HG02678 (cell line): ENCODE measurements at regions not wholly inside any gene's neighbourhood (a gene's known extent, or its start where the extent isn't known, plus 50 kb on each side); places are given as distances from the start of the nearest gene placed in this dataset.
"Not testable (repeated sequence)": the region's sequence is repeated elsewhere in the genome, so short reads cannot be mapped to it uniquely, and the experiment has no call there.

Source experiments
- ATAC-seq: cut with Tn5 transposase; IDR thresholded peaks from one replicate; pipeline ENCODE4 v1.9.1; 2021; ENCODE audit warnings: mild to moderate bottlenecking, moderate library complexity; ENCODE audit not compliant: unreplicated experiment

GRCh38 chr2:193847130-193847529, 1652.4 kb upstream of the TMEFF2 start:
- no peak for ATAC-seq

GRCh38 chr2:193845604-193846003, 1650.9 kb upstream of the TMEFF2 start:
- ATAC-seq, result no peak

DNA sequence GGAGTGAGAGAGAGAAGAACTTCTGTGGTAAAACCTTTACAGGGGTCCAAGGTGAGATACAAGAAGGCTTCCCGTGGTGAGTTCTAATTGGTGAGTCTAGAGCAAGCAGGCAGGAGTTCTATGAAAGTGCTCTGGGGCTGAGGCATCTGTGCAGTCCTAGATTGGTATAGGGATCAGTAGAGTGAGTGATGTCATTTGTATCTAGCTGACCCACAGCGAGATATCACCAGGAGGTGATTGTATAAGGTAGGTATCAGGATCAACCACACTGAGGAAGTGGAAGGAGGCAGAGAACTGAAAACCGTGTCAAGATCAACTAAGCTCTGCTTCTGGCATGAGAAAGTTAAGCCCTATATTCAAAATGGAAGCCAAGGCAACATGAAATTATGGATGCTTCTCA, 1648.9 kb upstream of the TMEFF2 start:
- ATAC-seq, result no peak

GRCh38 chr2:193841384-193842150, 1646.8 kb upstream of the TMEFF2 start:
- no peak for ATAC-seq

- ATAC-seq, result no peak
Observed at GRCh38 chr2:193837111-193837738, 1642.5 kb upstream of the TMEFF2 start.

- ATAC-seq, result not testable (repeated sequence)
Observed at GRCh38 chr2:193836424-193837006, 1641.8 kb upstream of the TMEFF2 start.

DNA sequence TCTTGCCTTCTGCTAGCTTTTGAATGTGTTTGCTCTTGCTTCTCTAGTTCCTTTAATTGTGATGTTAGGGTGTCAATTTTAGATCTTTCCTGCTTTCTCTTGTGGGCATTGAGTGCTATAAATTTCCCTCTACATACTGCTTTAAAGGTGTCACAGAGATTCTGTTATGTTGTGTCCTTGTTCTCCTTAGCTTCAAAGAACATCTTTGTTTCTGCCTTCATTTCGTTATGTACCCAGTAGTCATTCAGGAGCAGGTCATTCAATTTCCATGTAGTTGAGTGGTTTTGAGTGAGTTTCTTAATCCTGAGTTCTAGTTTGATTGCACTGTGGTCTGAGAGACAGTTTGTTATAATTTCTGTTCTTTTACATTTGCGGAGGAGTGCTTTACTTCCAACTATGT, 1639.2 kb upstream of the TMEFF2 start:
- not testable (repeated sequence) for ATAC-seq

GRCh38 chr2:193824474-193824873, 1629.7 kb upstream of the TMEFF2 start:
- no peak for ATAC-seq

DNA sequence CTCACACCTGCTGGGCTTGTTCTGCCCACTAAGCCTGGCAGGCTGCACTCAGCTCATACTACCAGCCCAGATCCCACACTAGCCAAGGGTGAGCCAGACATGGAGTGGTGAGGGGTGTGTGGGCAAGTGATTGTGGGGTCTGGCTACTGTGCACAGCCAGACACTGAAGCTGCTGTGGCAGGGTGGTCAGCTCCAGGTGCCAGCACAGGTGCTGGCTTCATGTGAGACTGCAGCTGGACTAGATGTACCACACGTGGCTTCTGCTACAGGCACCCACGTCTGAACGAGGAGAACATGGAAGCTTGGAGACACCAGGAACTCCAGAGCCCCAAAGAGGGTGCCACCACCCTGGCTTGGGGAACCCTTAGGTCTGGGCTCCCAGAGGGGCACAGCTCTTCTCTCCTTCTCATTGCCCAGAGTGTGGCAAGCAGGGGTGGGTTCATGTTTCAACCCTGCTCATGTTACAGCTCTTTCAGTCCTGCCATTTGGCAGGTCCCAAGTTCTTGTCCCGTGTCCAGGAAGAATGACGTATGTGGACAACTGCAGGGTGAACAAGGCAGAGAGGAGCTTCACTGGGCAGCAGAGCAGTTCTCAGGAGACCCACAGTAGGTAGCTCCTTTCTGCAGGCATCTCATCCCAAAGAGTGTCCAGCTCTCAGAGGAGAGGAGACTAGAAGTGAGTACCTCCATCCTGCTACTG, 1624.2 kb upstream of the TMEFF2 start:
- no peak for ATAC-seq

DNA sequence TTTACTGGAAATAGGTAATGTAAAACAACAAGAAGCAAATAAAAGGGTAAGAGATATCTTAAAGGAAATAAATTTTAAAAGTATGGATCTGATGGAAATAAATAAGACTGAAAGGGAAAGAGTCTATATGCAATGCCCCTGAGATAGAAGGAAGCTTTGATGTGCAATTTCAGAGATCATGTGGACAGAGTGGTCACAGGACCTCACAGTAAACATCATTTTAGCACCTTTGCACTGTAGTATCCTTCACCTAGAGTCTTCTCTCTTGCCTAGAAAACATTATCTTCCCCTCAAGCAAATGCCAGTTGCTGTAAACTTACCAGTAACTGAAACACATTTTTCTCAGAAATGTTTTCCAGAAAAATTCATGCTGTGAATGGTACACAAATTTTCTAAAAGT, 1621.3 kb upstream of the TMEFF2 start:
- ATAC-seq, result no peak

DNA sequence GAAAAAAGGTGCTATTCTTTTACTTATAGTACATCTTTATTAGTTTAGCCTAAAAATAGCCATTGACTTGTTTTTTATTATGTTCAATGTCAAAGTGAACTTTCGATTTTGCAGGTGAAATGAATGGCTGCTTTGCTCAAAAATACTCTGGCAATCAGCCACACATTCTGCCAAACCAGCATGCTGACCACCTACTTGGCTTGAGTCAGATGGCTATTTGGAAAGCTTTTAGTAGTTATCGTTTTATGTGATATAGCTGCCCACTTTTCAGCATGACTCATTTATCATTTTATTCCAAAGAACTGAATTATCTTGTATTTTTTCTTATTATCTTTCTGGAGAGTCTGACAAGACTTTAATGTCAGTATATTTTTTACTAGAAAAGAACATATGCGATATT, 1615.8 kb upstream of the TMEFF2 start:
- ATAC-seq, result no peak

DNA sequence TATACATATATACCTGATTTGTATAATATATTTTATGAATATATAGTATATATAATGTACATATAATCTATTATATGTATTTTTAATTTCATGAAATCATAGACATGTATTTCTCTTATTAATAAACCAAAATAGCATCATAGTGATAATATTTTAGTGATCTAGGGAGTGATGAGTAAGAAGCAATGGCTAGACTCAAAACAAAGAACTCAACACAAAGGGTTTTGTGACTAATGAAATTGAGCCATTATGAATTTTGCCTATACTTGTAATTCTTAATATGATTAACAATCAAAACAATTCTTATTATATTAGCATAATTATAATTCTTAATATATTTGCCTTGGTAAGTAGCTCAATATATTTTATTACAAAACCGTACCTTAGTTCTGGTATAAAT, 1614.1 kb upstream of the TMEFF2 start:
- ATAC-seq, result no peak

- ATAC-seq, result no peak
Observed at GRCh38 chr2:193806088-193806774, 1611.5 kb upstream of the TMEFF2 start.

- ATAC-seq, result no peak
Observed at GRCh38 chr2:193796847-193797246, 1602.1 kb upstream of the TMEFF2 start.

DNA sequence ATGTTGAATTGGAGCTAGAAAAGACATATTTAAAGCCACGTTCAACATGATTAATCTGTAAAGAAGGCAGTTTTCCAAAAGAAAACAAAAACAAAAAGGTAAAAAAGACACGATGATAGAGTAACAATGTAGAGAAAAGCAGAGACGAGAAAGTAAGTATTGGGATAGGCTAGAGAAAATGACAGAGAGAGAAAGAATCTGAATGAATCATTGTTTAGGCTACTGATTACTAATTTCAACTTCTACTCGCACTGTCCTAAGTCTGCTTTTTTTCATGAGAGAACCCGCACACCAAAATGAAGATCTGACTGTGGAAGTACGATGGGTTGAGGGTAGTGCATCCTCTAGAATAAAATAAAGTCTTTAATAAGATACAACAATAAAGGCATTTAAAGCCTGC, 1599.2 kb upstream of the TMEFF2 start:
- ATAC-seq, result no peak

GRCh38 chr2:193783681-193784080, 1588.9 kb upstream of the TMEFF2 start:
- ATAC-seq, result no peak

- ATAC-seq, result no peak
Observed at GRCh38 chr2:193778293-193778692, 1583.6 kb upstream of the TMEFF2 start.

- no peak for ATAC-seq
Observed at GRCh38 chr2:193776988-193777387, 1582.3 kb upstream of the TMEFF2 start.

DNA sequence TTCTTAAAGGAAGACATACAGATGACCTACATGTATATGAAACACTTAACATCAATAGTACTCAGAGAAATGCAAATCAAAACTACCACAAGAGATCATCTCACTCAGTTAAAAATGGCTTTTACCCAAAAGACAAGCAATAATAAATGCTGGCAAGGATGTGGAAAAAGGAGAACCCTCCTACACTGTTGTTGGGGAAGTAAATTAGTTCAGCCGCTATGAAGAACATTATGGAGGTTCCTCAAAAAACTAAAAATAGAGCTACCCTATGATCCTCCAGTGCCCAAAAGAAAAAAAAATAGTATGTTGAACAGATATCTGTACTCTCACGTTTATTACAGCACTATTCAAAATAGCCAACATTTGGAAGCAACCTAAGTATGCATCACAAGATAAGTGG, 1579.4 kb upstream of the TMEFF2 start:
- no peak for ATAC-seq

DNA sequence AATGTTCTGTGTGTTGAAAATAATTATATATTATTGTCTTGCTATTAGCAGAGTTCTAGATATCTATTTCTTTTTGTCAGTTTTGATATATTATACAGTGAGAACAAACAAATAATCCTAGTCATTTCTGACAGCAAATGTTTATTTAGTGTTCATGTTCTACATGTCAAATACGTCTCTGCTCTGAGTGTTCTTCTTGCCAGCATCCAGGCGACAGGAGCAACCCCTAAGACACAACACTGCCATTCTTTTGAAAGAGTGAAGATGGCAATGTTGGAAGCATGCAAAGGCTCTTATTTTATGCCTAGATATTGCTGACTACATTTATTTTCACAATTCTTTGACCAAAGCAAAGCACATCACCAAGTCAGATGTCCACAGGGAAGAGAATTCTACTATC, 1556.6 kb upstream of the TMEFF2 start:
- no peak for ATAC-seq

- no peak for ATAC-seq
Observed at GRCh38 chr2:193749485-193749884, 1554.8 kb upstream of the TMEFF2 start.
